HG02852 (cell line): ENCODE measurements at regions not wholly inside any gene's neighbourhood (a gene's known extent, or its start where the extent isn't known, plus 50 kb on each side); places are given as distances from the start of the nearest gene placed in this dataset.

ENCODE experiments used
- ATAC-seq: cut with Tn5 transposase; IDR thresholded peaks from one replicate; pipeline ENCODE4 v1.9.1; 2021; ENCODE audit warnings: mild to moderate bottlenecking, moderate library complexity; ENCODE audit not compliant: unreplicated experiment

GRCh38 chr22:49553518-49554295, 274.0 kb downstream of the BRD1 start:
- ATAC-seq, result no peak

GRCh38 chr22:49553076-49553475, 274.6 kb downstream of the BRD1 start:
- ATAC-seq, result no peak

- ATAC-seq, result no peak
These were observed 275.6 kb downstream of the BRD1 start for GRCh38 chr22:49551897-49552614.

- no peak for ATAC-seq
These were observed 276.2 kb downstream of the BRD1 start for GRCh38 chr22:49551446-49551845.

GRCh38 chr22:49550766-49551362, 276.8 kb downstream of the BRD1 start:
- no peak for ATAC-seq

- no peak for ATAC-seq
These were observed 277.6 kb downstream of the BRD1 start for GRCh38 chr22:49550141-49550430.

- ATAC-seq, result no peak
These were observed 278.2 kb downstream of the BRD1 start for GRCh38 chr22:49549256-49550140.

GRCh38 chr22:49548356-49549202, 279.1 kb downstream of the BRD1 start:
- ATAC-seq, result no peak

- ATAC-seq, result no peak
These were observed 279.9 kb downstream of the BRD1 start for GRCh38 chr22:49547751-49548239.

- no peak for ATAC-seq
These were observed 280.7 kb downstream of the BRD1 start for GRCh38 chr22:49546811-49547585.

- ATAC-seq, result no peak
These were observed 282.1 kb downstream of the BRD1 start for GRCh38 chr22:49545606-49546005.

GRCh38 chr22:49544286-49544685, 283.4 kb downstream of the BRD1 start:
- ATAC-seq, result no peak

- ATAC-seq, result no peak
These were observed 283.8 kb downstream of the BRD1 start for GRCh38 chr22:49543876-49544275.

GRCh38 chr22:49541693-49542230, 285.9 kb downstream of the BRD1 start:
- ATAC-seq, result no peak

GRCh38 chr22:49540913-49541692, 286.6 kb downstream of the BRD1 start:
- no peak for ATAC-seq

- no peak for ATAC-seq
These were observed 287.4 kb downstream of the BRD1 start for GRCh38 chr22:49540084-49540912.

- ATAC-seq, result no peak
These were observed 289.7 kb downstream of the BRD1 start for GRCh38 chr22:49538006-49538405.
